ENCODE measurements at regions not wholly inside any gene's neighbourhood (a gene's known extent, or its start where the extent isn't known, plus 50 kb on each side); places are given as distances from the start of the nearest gene placed in this dataset.
"Not testable (repeated sequence)": the region's sequence is repeated elsewhere in the genome, so short reads cannot be mapped to it uniquely, and the experiment has no call there.

DNA sequence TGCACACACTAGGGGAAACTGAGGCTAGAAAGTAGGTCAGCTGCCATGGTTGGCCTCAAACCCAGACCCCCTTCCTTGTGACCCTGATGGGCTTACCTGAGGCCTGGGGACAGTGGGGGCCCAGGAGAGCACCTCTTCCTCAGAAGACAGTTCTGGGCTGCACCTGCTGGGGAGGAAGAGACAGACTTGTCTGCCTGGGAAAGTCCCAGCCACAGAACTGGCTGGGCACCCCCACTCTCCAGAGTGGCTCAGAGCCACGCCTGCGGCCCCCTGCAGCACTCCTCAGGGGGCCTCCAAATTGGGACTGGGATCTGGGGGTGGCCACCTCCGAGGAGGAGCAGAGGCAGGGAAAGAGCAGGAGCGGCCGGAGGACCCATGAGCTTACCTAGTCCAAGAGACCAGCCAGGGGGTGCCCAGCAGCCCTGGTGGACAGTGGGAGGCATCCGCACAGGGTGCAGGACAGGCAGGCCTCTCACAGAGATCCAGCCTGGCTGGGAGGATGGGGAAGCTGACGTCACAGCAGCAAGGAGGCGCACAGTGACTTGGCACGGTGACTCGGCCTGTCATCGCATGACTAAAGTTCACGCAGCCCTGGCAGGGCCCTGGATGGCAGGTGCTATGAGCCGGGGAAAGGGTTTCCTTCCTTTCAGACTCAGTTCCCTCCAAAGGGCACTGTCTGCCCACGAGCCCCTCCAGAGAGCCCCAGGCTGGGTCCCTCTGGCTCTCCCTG, 907.7 kb downstream of the TUBA3C start:
- H3K27me3 Mint-ChIP-seq, H3K4me1 Mint-ChIP-seq, H3K9me3 Mint-ChIP-seq, DNase-seq: not testable (repeated sequence)
- Mint-ChIP-seq H3K27ac (peak overlapping the region in 1 of 2 donors; percentile 86), H3K4me3 (peak overlapping the region in 1 of 2 donors; percentile 21)
- peak; percentile 19 for ATAC-seq

DNA sequence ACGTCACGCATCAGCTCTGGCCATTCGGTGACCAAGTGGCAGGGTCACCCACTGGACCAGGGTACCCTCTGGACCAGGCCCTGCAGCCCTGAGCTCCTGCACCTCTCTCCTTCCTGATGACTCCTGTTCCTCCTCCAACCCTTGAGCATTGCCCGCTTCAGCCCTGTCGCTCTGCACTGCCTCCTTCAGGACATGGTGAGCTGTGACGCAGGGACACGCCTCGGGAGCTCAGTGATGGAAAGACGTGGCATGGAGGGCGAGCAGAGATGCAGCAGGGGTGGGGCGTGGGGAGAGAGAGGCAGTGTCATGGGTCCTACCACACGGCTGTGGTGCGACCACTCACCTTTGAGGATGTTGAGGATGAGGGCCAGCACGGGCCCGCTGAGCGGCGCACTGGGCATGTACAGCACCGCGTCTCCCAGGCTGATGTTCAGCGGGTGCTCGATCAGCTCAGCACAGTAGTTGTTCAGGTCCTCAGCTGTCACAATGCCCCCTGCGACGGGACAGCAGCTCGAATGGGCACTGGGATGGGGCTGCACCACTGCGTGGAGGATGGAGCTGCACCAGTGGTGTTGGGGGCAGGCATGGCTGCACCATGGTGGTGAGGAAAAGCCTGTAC, 922.7 kb downstream of the TUBA3C start:
- not testable (repeated sequence) for H3K27ac Mint-ChIP-seq, H3K27me3 Mint-ChIP-seq, H3K9me3 Mint-ChIP-seq, DNase-seq, ATAC-seq, H3K4me1 Mint-ChIP-seq, H3K4me3 Mint-ChIP-seq

DNA sequence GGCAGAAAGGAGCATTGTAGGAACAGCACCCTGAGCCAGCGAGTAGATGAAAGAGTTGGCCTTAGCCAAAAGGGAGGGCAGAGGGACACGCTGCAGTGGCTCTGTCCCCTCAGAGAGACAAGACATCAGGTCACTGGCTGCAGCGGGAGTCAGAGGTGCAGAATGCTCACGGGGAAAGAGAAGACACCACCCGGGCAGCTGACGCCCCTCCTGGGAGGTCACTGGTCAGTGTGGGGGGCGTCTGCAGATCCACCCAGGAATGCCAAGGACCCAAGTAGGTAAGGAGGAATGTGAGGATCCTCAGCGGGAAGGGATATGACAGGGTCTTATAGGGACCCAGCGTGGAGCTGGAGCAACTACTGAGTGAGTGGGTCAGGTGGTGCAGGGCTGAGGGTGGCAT, 923.9 kb downstream of the TUBA3C start:
- not testable (repeated sequence) for DNase-seq, H3K4me1 Mint-ChIP-seq, H3K27ac Mint-ChIP-seq, H3K9me3 Mint-ChIP-seq, ATAC-seq, H3K27me3 Mint-ChIP-seq, H3K4me3 Mint-ChIP-seq

GRCh38 chr13:18252848-18253247, 928.8 kb downstream of the TUBA3C start:
- not testable (repeated sequence) for H3K27me3 Mint-ChIP-seq, H3K4me1 Mint-ChIP-seq, DNase-seq, H3K27ac Mint-ChIP-seq, ATAC-seq, H3K4me3 Mint-ChIP-seq
- H3K9me3 Mint-ChIP-seq, result peaks cover 11 to 12% of the 10 kb centered on the region in 2 donors

DNA sequence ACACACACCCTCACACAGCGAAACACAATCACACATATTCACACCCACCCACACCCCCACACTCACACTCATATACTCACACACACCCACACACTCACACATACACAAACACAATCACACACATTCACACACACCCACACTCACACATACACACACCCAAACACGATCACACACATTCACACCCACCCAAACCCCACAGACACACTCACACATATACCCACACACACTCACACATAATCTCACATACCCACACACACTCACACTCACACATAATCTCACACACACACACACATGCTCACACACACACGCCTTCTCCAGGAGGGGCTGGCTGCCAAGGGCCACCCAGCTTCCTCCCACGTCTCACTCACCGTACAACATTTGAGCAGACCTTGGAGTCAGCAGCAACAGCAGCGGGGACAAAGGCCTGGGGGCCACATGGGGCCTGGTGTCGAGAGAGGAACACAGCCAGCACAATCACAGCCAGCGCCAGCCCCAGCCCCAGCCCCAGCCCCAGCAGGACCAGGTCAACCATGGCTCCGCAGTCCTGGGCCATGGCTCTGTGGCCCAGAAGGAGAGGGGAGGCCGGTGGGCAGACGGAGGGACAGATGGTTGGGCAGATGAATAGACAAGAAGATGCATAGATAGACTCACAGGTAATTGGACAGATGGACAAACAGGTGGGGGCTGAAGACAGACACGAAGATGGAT, 932.9 kb downstream of the TUBA3C start:
- H3K27me3 Mint-ChIP-seq, DNase-seq, H3K27ac Mint-ChIP-seq, ATAC-seq, H3K4me3 Mint-ChIP-seq, H3K4me1 Mint-ChIP-seq: not testable (repeated sequence)
- H3K9me3 Mint-ChIP-seq, result peaks cover 11 to 12% of the 10 kb centered on the region in 2 donors

GRCh38 chr13:18240086-18240485, 941.5 kb downstream of the TUBA3C start:
- H3K27me3 Mint-ChIP-seq, H3K4me1 Mint-ChIP-seq, H3K27ac Mint-ChIP-seq, H3K4me3 Mint-ChIP-seq, H3K9me3 Mint-ChIP-seq, ATAC-seq, DNase-seq: not testable (repeated sequence)

GRCh38 chr13:18238586-18238985, 943.0 kb downstream of the TUBA3C start:
- H3K4me1 Mint-ChIP-seq, H3K4me3 Mint-ChIP-seq, ATAC-seq, H3K27ac Mint-ChIP-seq, H3K27me3 Mint-ChIP-seq, H3K9me3 Mint-ChIP-seq, DNase-seq: not testable (repeated sequence)

- DNase-seq (no peak), ATAC-seq (no peak)
- no peak overlapping the region for H3K4me3 Mint-ChIP-seq
- H3K9me3 Mint-ChIP-seq, result peaks cover 4 to 6% of the 10 kb centered on the region in 2 donors
- no peaks in the 10 kb centered on the region for H3K27me3 Mint-ChIP-seq
- no peak overlapping the region for H3K27ac Mint-ChIP-seq
- H3K4me1 Mint-ChIP-seq, result no peaks in the 10 kb centered on the region
These were observed 945.2 kb downstream of the TUBA3C start for GRCh38 chr13:18236528-18236815.

GRCh38 chr13:18235756-18236527, 945.7 kb downstream of the TUBA3C start:
- Mint-ChIP-seq H3K27me3 (no peaks in the 10 kb centered on the region), H3K4me3 (no peak overlapping the region), H3K4me1 (no peaks in the 10 kb centered on the region), H3K9me3 (peaks cover 4 to 6% of the 10 kb centered on the region in 2 donors), H3K27ac (no peak overlapping the region)
- ATAC-seq, result no peak
- no peak for DNase-seq

- no peak for DNase-seq
These were observed 946.5 kb downstream of the TUBA3C start for GRCh38 chr13:18235172-18235571.

DNA sequence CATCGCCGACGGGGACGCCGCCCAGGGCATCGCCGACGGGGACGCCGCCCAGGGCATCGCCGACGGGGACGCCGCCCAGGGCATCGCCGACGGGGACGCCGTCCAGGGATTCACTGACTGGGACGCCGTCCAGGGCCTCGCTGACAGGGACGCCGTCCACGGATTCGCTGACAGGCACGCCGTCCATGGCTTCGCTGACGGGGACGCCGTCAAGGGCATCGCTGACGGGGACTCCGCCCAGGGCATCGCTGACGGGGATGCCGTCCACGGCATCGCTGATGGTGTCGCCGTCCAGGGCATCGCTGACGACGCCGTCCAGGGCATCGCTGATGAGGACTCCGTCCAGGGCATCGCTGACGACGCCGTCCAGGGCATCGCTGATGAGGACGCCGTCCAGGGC, 947.2 kb downstream of the TUBA3C start:
- not testable (repeated sequence) for H3K4me1 Mint-ChIP-seq, H3K9me3 Mint-ChIP-seq, H3K27ac Mint-ChIP-seq, H3K27me3 Mint-ChIP-seq, H3K4me3 Mint-ChIP-seq, ATAC-seq, DNase-seq

More at GRCh38 chr13:18235172-18235571, 946.5 kb downstream of the TUBA3C start:
- Mint-ChIP-seq H3K27ac (no peak overlapping the region), H3K9me3 (peaks cover 4 to 6% of the 10 kb centered on the region in 2 donors), H3K27me3 (no peaks in the 10 kb centered on the region), H3K4me1 (no peaks in the 10 kb centered on the region), H3K4me3 (no peak overlapping the region)
- ATAC-seq, result no peak

- Mint-ChIP-seq H3K27me3 (no peaks in the 10 kb centered on the region), H3K27ac (no peak overlapping the region), H3K9me3 (peaks cover 2 to 3% of the 10 kb centered on the region in 2 donors), H3K4me1 (no peaks in the 10 kb centered on the region), H3K4me3 (no peak overlapping the region)
- no peak for ATAC-seq
- no peak for DNase-seq
These were observed 947.8 kb downstream of the TUBA3C start for GRCh38 chr13:18233783-18234299.

DNA sequence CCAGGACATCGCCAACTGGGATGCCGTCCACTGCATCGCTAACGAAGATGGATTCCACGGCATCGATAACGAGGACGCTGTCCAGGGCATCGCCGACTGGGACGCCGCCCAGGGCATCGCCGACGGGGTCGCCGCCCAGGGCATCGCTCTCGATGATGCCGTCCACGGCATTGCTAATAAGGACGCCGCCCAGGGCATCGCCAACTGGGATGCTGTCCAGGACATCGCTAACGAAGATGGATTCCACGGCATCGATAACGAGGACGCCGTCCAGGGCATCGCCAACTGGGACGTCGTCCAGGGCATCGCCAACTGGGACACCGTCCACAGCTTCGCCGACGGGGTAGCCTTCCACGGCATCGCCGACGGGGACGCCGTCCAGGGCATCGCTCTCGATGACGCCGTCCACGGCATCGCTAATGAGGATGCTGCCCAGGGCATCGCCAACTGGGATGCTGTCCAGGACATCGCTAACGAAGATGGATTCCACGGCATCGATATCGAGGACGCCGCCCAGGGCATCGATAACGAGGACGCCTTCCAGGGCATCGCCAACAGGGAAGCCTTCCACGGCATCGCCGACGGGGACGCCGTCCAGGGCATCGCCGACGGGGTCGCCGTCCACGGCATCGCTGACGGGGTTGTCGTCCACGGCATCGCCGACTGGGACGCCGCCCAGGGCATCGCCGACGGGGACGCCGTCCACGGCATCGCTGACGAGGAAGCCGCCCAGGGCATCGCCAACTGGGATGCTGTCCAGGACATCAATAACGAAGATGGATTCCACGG, 948.4 kb downstream of the TUBA3C start:
- Mint-ChIP-seq H3K4me1 (no peaks in the 10 kb centered on the region), H3K27me3 (no peaks in the 10 kb centered on the region), H3K9me3 (no peaks in the 10 kb centered on the region), H3K27ac (no peak overlapping the region), H3K4me3 (no peak overlapping the region)
- no peak for ATAC-seq
- no peak for DNase-seq

- Mint-ChIP-seq H3K9me3 (no peaks in the 10 kb centered on the region), H3K27ac (no peak overlapping the region), H3K27me3 (no peaks in the 10 kb centered on the region), H3K4me1 (no peaks in the 10 kb centered on the region), H3K4me3 (no peak overlapping the region)
- ATAC-seq, result no peak
- DNase-seq, result no peak
These were observed 949.2 kb downstream of the TUBA3C start for GRCh38 chr13:18232298-18232993.

Measured in stimulated activated naive CD8-positive, alpha-beta T cell treated with anti-CD3 and anti-CD28 coated beads, Interleukin-15, amount 100 ng/mL, for 72 hours (primary cell).